ENCODE measurements at regions not wholly inside any gene's neighbourhood (a gene's known extent, or its start where the extent isn't known, plus 50 kb on each side); places are given as distances from the start of the nearest gene placed in this dataset.

DNA sequence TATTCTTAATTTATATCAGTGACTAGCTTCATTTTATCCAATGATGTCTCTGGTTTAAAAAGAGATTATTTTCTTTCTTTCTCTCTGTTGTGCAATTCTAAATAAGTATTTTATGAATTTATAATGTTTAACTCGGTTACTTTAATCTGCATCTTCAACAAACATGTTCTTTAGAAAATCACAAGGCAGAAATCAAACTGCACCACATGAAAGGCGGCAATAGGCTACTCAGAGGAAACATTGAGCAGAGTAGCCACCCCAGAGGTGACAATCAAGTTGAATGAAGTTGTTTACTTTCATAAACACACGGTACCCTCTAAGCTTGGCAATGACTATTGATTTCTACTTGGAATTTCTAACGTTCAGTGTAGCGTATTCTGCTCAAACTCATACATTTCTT is 677.8 kb upstream of the ROBO1 start:
- TF ChIP-seq POLR2AphosphoS5 (IDR thresholded peaks at IDR 0.05; ENCODE audit: low read depth, low read length) (no peak), POLR2A (IDR thresholded peaks at IDR 0.05; ENCODE audit: low read depth, low read length) (no peak)
